ENCODE measurements at regions not wholly inside any gene's neighbourhood (a gene's known extent, or its start where the extent isn't known, plus 50 kb on each side); places are given as distances from the start of the nearest gene placed in this dataset.
A peak's percentile ranks its signal among the peaks of the same experiment; 100 is the strongest.

- no peak for DNase-seq (ENCODE audit: low read depth)
These were observed 185.0 kb upstream of the STK17B start for GRCh38 chr2:196356332-196356731.

GRCh38 chr2:196360650-196361049, 189.3 kb upstream of the STK17B start:
- no peak for DNase-seq (ENCODE audit: low read depth)

- no peak for DNase-seq (ENCODE audit: low read depth)
These were observed 190.4 kb upstream of the STK17B start for GRCh38 chr2:196361606-196362326.

GRCh38 chr2:196362973-196363549, 191.7 kb upstream of the STK17B start:
- no peak for DNase-seq (ENCODE audit: low read depth)

GRCh38 chr2:196365145-196365544, 193.8 kb upstream of the STK17B start:
- DNase-seq (ENCODE audit: low read depth) = no peak

- DNase-seq (ENCODE audit: low read depth) = no peak
These were observed 194.5 kb upstream of the STK17B start for GRCh38 chr2:196365923-196366322.

GRCh38 chr2:196367633-196368032, 196.3 kb upstream of the STK17B start:
- DNase-seq (ENCODE audit: low read depth) = no peak

GRCh38 chr2:196368546-196369225, 197.3 kb upstream of the STK17B start:
- no peak for DNase-seq (ENCODE audit: low read depth)

- DNase-seq (ENCODE audit: low read depth) = no peak
These were observed 198.6 kb upstream of the STK17B start for GRCh38 chr2:196369967-196370366.

- DNase-seq (ENCODE audit: low read depth) = no peak
These were observed 199.0 kb upstream of the STK17B start for GRCh38 chr2:196370381-196370780.

GRCh38 chr2:196372276-196372809, 201.0 kb upstream of the STK17B start:
- no peak for DNase-seq (ENCODE audit: low read depth)

GRCh38 chr2:196372811-196373664, 201.7 kb upstream of the STK17B start:
- DNase-seq (ENCODE audit: low read depth) = peak; percentile 31

GRCh38 chr2:196376984-196377877, 205.9 kb upstream of the STK17B start:
- DNase-seq (ENCODE audit: low read depth) = peak; percentile 70

- DNase-seq (ENCODE audit: low read depth) = no peak
These were observed 208.2 kb upstream of the STK17B start for GRCh38 chr2:196379600-196379999.

- no peak for DNase-seq (ENCODE audit: low read depth)
These were observed 208.7 kb upstream of the STK17B start for GRCh38 chr2:196380098-196380497.

GRCh38 chr2:196380575-196380974, 209.2 kb upstream of the STK17B start:
- no peak for DNase-seq (ENCODE audit: low read depth)

GRCh38 chr2:196381464-196381863, 210.1 kb upstream of the STK17B start:
- no peak for DNase-seq (ENCODE audit: low read depth)

- no peak for DNase-seq (ENCODE audit: low read depth)
These were observed 212.4 kb upstream of the STK17B start for GRCh38 chr2:196383799-196384198.

GRCh38 chr2:196384729-196385128, 213.4 kb upstream of the STK17B start:
- no peak for DNase-seq (ENCODE audit: low read depth)

- DNase-seq (ENCODE audit: low read depth) = no peak
These were observed 218.3 kb upstream of the STK17B start for GRCh38 chr2:196389670-196390069.
